H9 (cell line): ENCODE measurements at regions not wholly inside any gene's neighbourhood (a gene's known extent, or its start where the extent isn't known, plus 50 kb on each side); places are given as distances from the start of the nearest gene placed in this dataset.

ENCODE experiments used
- DNase-seq: peaks from one replicate; pipeline ENCODE4 v3.0.0-alpha.2; 2017
- H2AFZ ChIP-seq: one replicate; pipeline ENCODE4 v1.6.1; 2013; ENCODE audit warnings: mild to moderate bottlenecking, low read length, control low read depth, moderate library complexity
- H2AK5ac ChIP-seq: 2 replicates; pipeline ENCODE4 v1.6.1; 2013; ENCODE audit warnings: low read length, control low read depth, mixed read lengths; ENCODE audit not compliant: insufficient read length
- H2BK120ac ChIP-seq: one replicate; pipeline ENCODE4 v1.6.1; 2013; ENCODE audit warnings: low read depth, mild to moderate bottlenecking, low read length, control low read depth, inconsistent platforms; ENCODE audit not compliant: poor library complexity, severe bottlenecking
- H2BK12ac ChIP-seq: 2 replicates; pipeline ENCODE4 v1.6.1; 2013; ENCODE audit warnings: low read length, control low read depth, mixed read lengths, low read depth; ENCODE audit not compliant: insufficient read length
- H2BK15ac ChIP-seq: 2 replicates; pipeline ENCODE4 v1.6.1; 2013; ENCODE audit warnings: low read depth, low read length, control low read depth
- H2BK20ac ChIP-seq: one replicate; pipeline ENCODE4 v1.6.1; 2013; ENCODE audit warnings: low read depth, mild to moderate bottlenecking, low read length, control low read depth, inconsistent platforms; ENCODE audit not compliant: poor library complexity, severe bottlenecking
- H2BK5ac ChIP-seq: 2 replicates; pipeline ENCODE4 v1.6.1; 2013; ENCODE audit warnings: low read length, control low read depth, mixed read lengths; ENCODE audit not compliant: insufficient read length
- H3K14ac ChIP-seq: 2 replicates; pipeline ENCODE4 v1.6.1; 2013; ENCODE audit warnings: low read length, control low read depth; ENCODE audit not compliant: insufficient read depth
- H3K18ac ChIP-seq: 2 replicates; pipeline ENCODE4 v1.6.1; 2013; ENCODE audit warnings: low read depth, mild to moderate bottlenecking, mixed read lengths, low read length, control low read depth; ENCODE audit not compliant: insufficient read length
- H3K23ac ChIP-seq: 2 replicates; pipeline ENCODE4 v1.6.1; 2013; ENCODE audit warnings: low read length, control low read depth, mixed read lengths, low read depth; ENCODE audit not compliant: insufficient read length
- H3K23me2 ChIP-seq: 2 replicates; pipeline ENCODE4 v1.6.1; 2013; ENCODE audit warnings: low read depth, mild to moderate bottlenecking, mixed read lengths, low read length, control low read depth; ENCODE audit not compliant: insufficient read length, poor library complexity, severe bottlenecking
- H3K27ac ChIP-seq: 2 replicates; pipeline ENCODE4 v1.5.1; 2013; ENCODE audit warnings: low read length, control low read depth, mixed read lengths, low read depth; ENCODE audit not compliant: insufficient read length
- H3K27me3 ChIP-seq: 2 replicates; pipeline ENCODE4 v1.6.1; 2013; ENCODE audit warnings: low read length, control low read depth, inconsistent platforms; ENCODE audit not compliant: insufficient read depth
- H3K4ac ChIP-seq: 2 replicates; pipeline ENCODE4 v1.6.1; 2013; ENCODE audit warnings: low read depth, mild to moderate bottlenecking, control low read depth, inconsistent platforms, low read length, moderate library complexity
- H3K4me1 ChIP-seq: 2 replicates; pipeline ENCODE4 v1.6.1; 2013; ENCODE audit warnings: low read length, control low read depth, inconsistent platforms; ENCODE audit not compliant: insufficient read depth
- H3K4me2 ChIP-seq: 2 replicates; pipeline ENCODE4 v1.6.1; 2013; ENCODE audit warnings: low read length, control low read depth, mixed read lengths; ENCODE audit not compliant: insufficient read length, insufficient read depth
- H3K56ac ChIP-seq: 2 replicates; pipeline ENCODE4 v1.6.1; 2013; ENCODE audit warnings: low read depth, mild to moderate bottlenecking, mixed read lengths, low read length, control low read depth; ENCODE audit not compliant: insufficient read length
- H3K79me1 ChIP-seq: 2 replicates; pipeline ENCODE4 v1.6.1; 2013; ENCODE audit warnings: low read depth, mild to moderate bottlenecking, moderate library complexity, low read length, control low read depth, inconsistent platforms; ENCODE audit not compliant: insufficient read depth, poor library complexity, severe bottlenecking
- H3K79me2 ChIP-seq: 2 replicates; pipeline ENCODE4 v1.6.1; 2013; ENCODE audit warnings: low read length, control low read depth, inconsistent platforms; ENCODE audit not compliant: insufficient read depth
- H3K9ac ChIP-seq: 2 replicates; pipeline ENCODE4 v1.6.1; 2013; ENCODE audit warnings: low read length, control low read depth, mixed read lengths; ENCODE audit not compliant: insufficient read length; ENCODE audit errors: extremely low read depth
- H3K9me3 ChIP-seq: one replicate; pipeline ENCODE4 v1.6.1; 2013; ENCODE audit warnings: low read depth, low read length, inconsistent platforms; ENCODE audit not compliant: control insufficient read depth
- H3T11ph ChIP-seq: one replicate; pipeline ENCODE4 v1.6.1; 2013; ENCODE audit warnings: mild to moderate bottlenecking, low read length, control low read depth, inconsistent platforms
- H4K20me1 ChIP-seq: one replicate; pipeline ENCODE4 v1.6.1; 2013; ENCODE audit not compliant: control insufficient read depth, insufficient read length, insufficient read depth
- H4K5ac ChIP-seq: 2 replicates; pipeline ENCODE4 v1.6.1; 2013; ENCODE audit warnings: low read depth, mild to moderate bottlenecking, mixed read lengths, low read length, control low read depth; ENCODE audit not compliant: insufficient read length
- H4K8ac ChIP-seq: replicated peaks from 2 replicates; pipeline ENCODE4 v1.6.1; 2013; ENCODE audit warnings: low read length, control low read depth, mixed read lengths, low read depth; ENCODE audit not compliant: insufficient read length
- H4K91ac ChIP-seq: 2 replicates; pipeline ENCODE4 v1.6.1; 2013; ENCODE audit warnings: low read depth, mild to moderate bottlenecking, moderate library complexity, mixed read lengths, low read length, control low read depth; ENCODE audit not compliant: insufficient read length
- H3K27ac Mint-ChIP-seq, 3 experiments: 2 replicates in 2 of 3; 3 replicates in 1 of 3; pipeline ENCODE4 v1.8.0; 2020 to 2021; ENCODE audit warnings: mixed read lengths in 3 of 3, mild to moderate bottlenecking in 1 of 3, moderate library complexity in 1 of 3
- H3K27me3 Mint-ChIP-seq: 2 replicates; pipeline ENCODE4 v1.8.0; 2021; ENCODE audit warnings: low read depth, mild to moderate bottlenecking, moderate library complexity, mixed read lengths
- H3K36me3 Mint-ChIP-seq, 3 experiments: 2 replicates in 2 of 3; 3 replicates in 1 of 3; pipeline ENCODE4 v1.8.0; 2020 to 2021; ENCODE audit warnings: low read depth in 3 of 3, mixed read lengths in 3 of 3; ENCODE audit not compliant: insufficient read depth in 1 of 3
- H3K4me1 Mint-ChIP-seq, 2 experiments: 2 replicates each; pipeline ENCODE4 v1.8.0; 2020; ENCODE audit warnings: mixed read lengths in 2 of 2
- H3K4me3 Mint-ChIP-seq, 2 experiments: 2 replicates in 1 of 2; 3 replicates in 1 of 2; pipeline ENCODE4 v1.8.0; 2020 to 2021; ENCODE audit warnings: mild to moderate bottlenecking in 2 of 2, mixed read lengths in 2 of 2, moderate library complexity in 1 of 2
- H3K9me3 Mint-ChIP-seq, 2 experiments: 2 replicates in 1 of 2; 3 replicates in 1 of 2; pipeline ENCODE4 v1.8.0; 2020; ENCODE audit warnings: mild to moderate bottlenecking in 2 of 2, mixed read lengths in 2 of 2, moderate library complexity in 1 of 2
- WGBS: extraction: QIAGEN DNeasy Blood & Tissue Kit; methylation state at CpG from one replicate; pipeline ENCODE4 v1.1.7; 2013; ENCODE audit warnings: missing lambda C conversion rate, low lambda C conversion rate, mixed read lengths; ENCODE audit not compliant: insufficient read length; ENCODE audit errors: extremely low coverage; 5-methylcytosine and 5-hydroxymethylcytosine counted together
- TF ChIP-seq, protein P1 (sequence below): fragments of 200-600 bp; sonication (generic); conservative IDR thresholded peaks from 3 replicates; pipeline ENCODE4 v1.8.0; 2021; ENCODE audit warnings: antibody characterized with exemption, mild to moderate bottlenecking

DNA sequence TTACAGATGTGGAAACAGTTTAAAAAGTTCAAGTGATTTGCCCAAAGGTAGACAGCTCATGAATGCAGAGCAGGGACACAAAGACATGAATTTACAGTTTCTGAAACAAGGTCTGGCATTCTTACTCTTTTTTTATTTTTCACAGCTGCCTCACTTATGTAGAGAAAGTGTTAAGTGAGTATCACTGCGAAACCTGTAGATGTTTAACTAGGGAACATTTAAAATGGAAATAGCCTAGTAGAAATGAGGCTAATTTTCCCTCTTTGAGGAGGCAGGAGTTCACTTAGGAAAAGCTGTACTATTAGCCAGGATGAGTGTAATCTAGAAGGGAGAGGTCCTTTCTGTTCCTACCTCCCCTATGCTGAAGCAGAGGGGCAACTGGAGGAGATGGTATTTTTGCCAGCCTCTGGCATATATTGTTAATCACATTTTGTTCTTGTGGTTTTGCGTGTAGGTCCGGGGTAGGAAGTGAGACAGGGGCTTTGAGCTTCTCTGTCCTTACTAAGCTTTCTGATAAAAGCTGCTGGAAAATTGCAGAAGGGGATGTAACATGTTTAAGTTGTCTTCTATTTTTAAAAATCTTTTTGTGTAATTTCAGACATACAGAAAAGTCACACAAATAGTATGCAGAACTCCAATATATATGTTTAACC is 492.8 kb upstream of the NR3C2 start:
- Histone ChIP-seq H3K23me2 (no peaks in the 10 kb centered on the region), H4K5ac (no peak overlapping the region), H2AFZ (no peak overlapping the region), H3K79me1 (no peaks in the 10 kb centered on the region), H3K4me2 (no peak overlapping the region), H4K8ac (no peak overlapping the region), H4K91ac (no peak overlapping the region), H2BK15ac (no peak overlapping the region), H3K27ac (no peak overlapping the region), H3K4ac (no peak overlapping the region), H3K56ac (no peak overlapping the region), H2BK120ac (no peak overlapping the region), H3K9ac (no peak overlapping the region), H3K14ac (no peak overlapping the region), H2AK5ac (no peak overlapping the region), H4K20me1 (no peaks in the 10 kb centered on the region), H3K4me1 (no peaks in the 10 kb centered on the region), H3K79me2 (no peaks in the 10 kb centered on the region), H2BK20ac (no peak overlapping the region), H3K9me3 (no peaks in the 10 kb centered on the region), H3T11ph (no peak overlapping the region), H3K27me3 (no peaks in the 10 kb centered on the region), H2BK5ac (no peak overlapping the region), H3K18ac (no peak overlapping the region), H3K23ac (no peak overlapping the region), H2BK12ac (no peak overlapping the region)
- Mint-ChIP-seq H3K9me3 (peaks cover 17 to 21% of the 10 kb centered on the region in 2 experiments; a peak in 4 of 5 replicates), H3K36me3 (peaks cover 0 to 21% (median 15%) of the 10 kb centered on the region in 3 experiments; a peak in 6 of 7 replicates), H3K27ac (no peak overlapping the region), H3K4me1 (no peaks in the 10 kb centered on the region), H3K27me3 (no peaks in the 10 kb centered on the region), H3K4me3 (no peak overlapping the region)
- TF ChIP-seq, protein P1, sequence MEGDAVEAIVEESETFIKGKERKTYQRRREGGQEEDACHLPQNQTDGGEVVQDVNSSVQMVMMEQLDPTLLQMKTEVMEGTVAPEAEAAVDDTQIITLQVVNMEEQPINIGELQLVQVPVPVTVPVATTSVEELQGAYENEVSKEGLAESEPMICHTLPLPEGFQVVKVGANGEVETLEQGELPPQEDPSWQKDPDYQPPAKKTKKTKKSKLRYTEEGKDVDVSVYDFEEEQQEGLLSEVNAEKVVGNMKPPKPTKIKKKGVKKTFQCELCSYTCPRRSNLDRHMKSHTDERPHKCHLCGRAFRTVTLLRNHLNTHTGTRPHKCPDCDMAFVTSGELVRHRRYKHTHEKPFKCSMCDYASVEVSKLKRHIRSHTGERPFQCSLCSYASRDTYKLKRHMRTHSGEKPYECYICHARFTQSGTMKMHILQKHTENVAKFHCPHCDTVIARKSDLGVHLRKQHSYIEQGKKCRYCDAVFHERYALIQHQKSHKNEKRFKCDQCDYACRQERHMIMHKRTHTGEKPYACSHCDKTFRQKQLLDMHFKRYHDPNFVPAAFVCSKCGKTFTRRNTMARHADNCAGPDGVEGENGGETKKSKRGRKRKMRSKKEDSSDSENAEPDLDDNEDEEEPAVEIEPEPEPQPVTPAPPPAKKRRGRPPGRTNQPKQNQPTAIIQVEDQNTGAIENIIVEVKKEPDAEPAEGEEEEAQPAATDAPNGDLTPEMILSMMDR, result no peak
- no CpG with 5 or more reads among the region's 3 CpGs for WGBS
- DNase-seq, result no peak
